GM12874 (cell line): ENCODE measurements at regions not wholly inside any gene's neighbourhood (a gene's known extent, or its start where the extent isn't known, plus 50 kb on each side); places are given as distances from the start of the nearest gene placed in this dataset.

ENCODE experiments used
- CTCF ChIP-seq: IDR thresholded peaks from 2 replicates; pipeline ENCODE4 v1.5.1; 2011; ENCODE audit warnings: low read depth, mild to moderate bottlenecking, control low read depth, low read length, moderate library complexity; ENCODE audit not compliant: insufficient read depth

GRCh38 chr13:106261450-106261849, 274.0 kb downstream of the EFNB2 start:
- no peak for TF ChIP-seq CTCF

GRCh38 chr13:106260352-106260751, 275.1 kb downstream of the EFNB2 start:
- no peak for TF ChIP-seq CTCF

GRCh38 chr13:106259928-106260327, 275.5 kb downstream of the EFNB2 start:
- TF ChIP-seq CTCF = no peak

GRCh38 chr13:106246666-106247188, 288.7 kb downstream of the EFNB2 start:
- TF ChIP-seq CTCF = no peak

GRCh38 chr13:106246242-106246641, 289.2 kb downstream of the EFNB2 start:
- TF ChIP-seq CTCF = no peak

- TF ChIP-seq CTCF = no peak
Observed at GRCh38 chr13:106243011-106243565, 292.4 kb downstream of the EFNB2 start.

GRCh38 chr13:106241974-106242953, 293.2 kb downstream of the EFNB2 start:
- no peak for TF ChIP-seq CTCF
